ENCODE measurements at regions not wholly inside any gene's neighbourhood (a gene's known extent, or its start where the extent isn't known, plus 50 kb on each side); places are given as distances from the start of the nearest gene placed in this dataset.

DNA sequence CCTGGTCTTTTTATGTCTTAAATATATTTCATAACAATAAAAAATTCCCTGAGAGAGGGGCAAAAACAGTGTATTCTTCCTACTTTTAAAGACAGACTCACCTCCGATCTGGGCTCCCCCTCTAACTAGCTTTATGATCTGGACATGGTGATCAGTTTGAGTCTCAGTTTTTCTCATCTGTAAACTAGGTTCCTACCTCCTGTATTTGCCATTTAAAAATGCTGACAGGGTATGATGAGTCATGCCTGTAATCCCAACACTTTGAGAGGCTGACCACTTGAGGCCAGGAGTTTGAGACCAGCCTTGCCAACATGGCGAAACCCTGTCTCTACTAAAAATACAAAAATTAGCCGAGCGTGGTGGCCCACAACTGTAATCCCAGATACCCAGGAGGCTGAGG lies 114.8 kb upstream of the LHX5 start:
- TF ChIP-seq CTCF (IDR thresholded peaks at IDR 0.05): no peak
- Mint-ChIP-seq H3K4me1 (ENCODE audit: unreplicated experiment) (no peaks in the 10 kb centered on the region), H3K27me3 (ENCODE audit: unreplicated experiment) (peaks cover 3% of the 10 kb centered on the region), H3K36me3 (ENCODE audit: unreplicated experiment) (no peaks in the 10 kb centered on the region), H3K9me3 (ENCODE audit: unreplicated experiment) (no peaks in the 10 kb centered on the region), H3K4me3 (ENCODE audit: unreplicated experiment) (no peak overlapping the region), H3K27ac (ENCODE audit: unreplicated experiment) (no peak overlapping the region)
- DNase-seq (ENCODE audit: extremely low spot score, unreplicated experiment): no peak

- no peak for TF ChIP-seq CTCF (IDR thresholded peaks at IDR 0.05)
- no peaks in the 10 kb centered on the region for H3K4me1 Mint-ChIP-seq (ENCODE audit: unreplicated experiment)
- no peaks in the 10 kb centered on the region for H3K27me3 Mint-ChIP-seq (ENCODE audit: unreplicated experiment)
- H3K9me3 Mint-ChIP-seq (ENCODE audit: unreplicated experiment): peaks cover 5% of the 10 kb centered on the region
- DNase-seq (ENCODE audit: extremely low spot score, unreplicated experiment): no peak
- no peaks in the 10 kb centered on the region for H3K36me3 Mint-ChIP-seq (ENCODE audit: unreplicated experiment)
- H3K4me3 Mint-ChIP-seq (ENCODE audit: unreplicated experiment): no peak overlapping the region
- no peak overlapping the region for H3K27ac Mint-ChIP-seq (ENCODE audit: unreplicated experiment)
These were observed 111.0 kb upstream of the LHX5 start for GRCh38 chr12:113582521-113583218.

- no peaks in the 10 kb centered on the region for H3K27me3 Mint-ChIP-seq (ENCODE audit: unreplicated experiment)
- no peaks in the 10 kb centered on the region for H3K4me1 Mint-ChIP-seq (ENCODE audit: unreplicated experiment)
- TF ChIP-seq CTCF (IDR thresholded peaks at IDR 0.05): no peak
- H3K27ac Mint-ChIP-seq (ENCODE audit: unreplicated experiment): no peak overlapping the region
- no peaks in the 10 kb centered on the region for H3K36me3 Mint-ChIP-seq (ENCODE audit: unreplicated experiment)
- DNase-seq (ENCODE audit: extremely low spot score, unreplicated experiment): no peak
- peaks cover 5% of the 10 kb centered on the region for H3K9me3 Mint-ChIP-seq (ENCODE audit: unreplicated experiment)
- H3K4me3 Mint-ChIP-seq (ENCODE audit: unreplicated experiment): no peak overlapping the region
These were observed 109.7 kb upstream of the LHX5 start for GRCh38 chr12:113581342-113581741.

DNA sequence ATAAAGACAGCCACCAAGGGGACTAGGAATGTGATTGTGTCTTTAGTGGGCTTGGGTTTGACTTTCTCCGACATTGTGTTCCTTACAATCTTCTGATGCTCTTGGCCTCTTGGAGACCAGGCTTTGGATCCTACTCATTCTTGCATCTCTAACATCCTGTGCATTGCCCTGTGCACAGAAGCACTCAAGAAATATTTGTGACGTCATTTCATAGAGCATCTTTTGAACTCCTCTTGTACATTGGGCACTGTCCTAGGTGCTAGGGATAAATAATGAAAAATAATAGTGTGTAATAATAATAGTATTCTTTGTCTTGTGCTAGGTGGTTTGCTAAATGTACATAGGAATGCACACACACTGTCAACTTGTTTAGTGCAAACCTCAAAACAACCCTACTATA lies 108.8 kb upstream of the LHX5 start:
- TF ChIP-seq CTCF (IDR thresholded peaks at IDR 0.05): no peak
- H3K4me3 Mint-ChIP-seq (ENCODE audit: unreplicated experiment): no peak overlapping the region
- peaks cover 5% of the 10 kb centered on the region for H3K9me3 Mint-ChIP-seq (ENCODE audit: unreplicated experiment)
- DNase-seq (ENCODE audit: extremely low spot score, unreplicated experiment): no peak
- no peaks in the 10 kb centered on the region for H3K27me3 Mint-ChIP-seq (ENCODE audit: unreplicated experiment)
- no peaks in the 10 kb centered on the region for H3K4me1 Mint-ChIP-seq (ENCODE audit: unreplicated experiment)
- no peaks in the 10 kb centered on the region for H3K36me3 Mint-ChIP-seq (ENCODE audit: unreplicated experiment)
- no peak overlapping the region for H3K27ac Mint-ChIP-seq (ENCODE audit: unreplicated experiment)

- Mint-ChIP-seq H3K9me3 (ENCODE audit: unreplicated experiment) (peaks cover 5% of the 10 kb centered on the region), H3K4me1 (ENCODE audit: unreplicated experiment) (no peaks in the 10 kb centered on the region), H3K4me3 (ENCODE audit: unreplicated experiment) (no peak overlapping the region), H3K36me3 (ENCODE audit: unreplicated experiment) (no peaks in the 10 kb centered on the region), H3K27ac (ENCODE audit: unreplicated experiment) (no peak overlapping the region), H3K27me3 (ENCODE audit: unreplicated experiment) (no peaks in the 10 kb centered on the region)
- no peak for TF ChIP-seq CTCF (IDR thresholded peaks at IDR 0.05)
- no peak for DNase-seq (ENCODE audit: extremely low spot score, unreplicated experiment)
These were observed 105.9 kb upstream of the LHX5 start for GRCh38 chr12:113577464-113578129.

All from osteocyte (in vitro differentiated cells).